HG03097 (cell line): ENCODE measurements at regions not wholly inside any gene's neighbourhood (a gene's known extent, or its start where the extent isn't known, plus 50 kb on each side); places are given as distances from the start of the nearest gene placed in this dataset.
"Not testable (repeated sequence)": the region's sequence is repeated elsewhere in the genome, so short reads cannot be mapped to it uniquely, and the experiment has no call there.

Experiments used
- ATAC-seq: cut with Tn5 transposase; IDR thresholded peaks from one replicate; pipeline ENCODE4 v1.9.1; 2021; ENCODE audit not compliant: unreplicated experiment, low FRiP score

DNA sequence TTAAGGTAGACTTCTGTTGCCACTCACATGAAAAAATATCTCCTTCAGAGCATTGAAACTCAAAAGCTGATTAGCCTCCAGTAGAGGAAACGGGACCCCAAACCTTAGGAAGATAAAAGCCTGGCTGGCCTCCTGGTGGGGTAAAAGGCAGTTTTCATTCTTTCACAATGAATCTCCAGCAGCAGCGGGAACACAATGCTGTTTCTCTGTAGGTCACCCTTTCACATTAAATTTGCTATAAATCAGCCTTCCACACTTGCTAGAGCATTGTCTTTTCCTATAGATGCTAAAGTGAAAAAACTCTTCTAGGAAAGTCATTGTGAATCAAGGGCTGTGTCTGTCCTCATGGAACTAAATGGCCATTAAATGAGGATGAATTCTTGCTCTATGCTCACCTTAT, 207.3 kb upstream of the MAGEB2 start:
- ATAC-seq = no peak

DNA sequence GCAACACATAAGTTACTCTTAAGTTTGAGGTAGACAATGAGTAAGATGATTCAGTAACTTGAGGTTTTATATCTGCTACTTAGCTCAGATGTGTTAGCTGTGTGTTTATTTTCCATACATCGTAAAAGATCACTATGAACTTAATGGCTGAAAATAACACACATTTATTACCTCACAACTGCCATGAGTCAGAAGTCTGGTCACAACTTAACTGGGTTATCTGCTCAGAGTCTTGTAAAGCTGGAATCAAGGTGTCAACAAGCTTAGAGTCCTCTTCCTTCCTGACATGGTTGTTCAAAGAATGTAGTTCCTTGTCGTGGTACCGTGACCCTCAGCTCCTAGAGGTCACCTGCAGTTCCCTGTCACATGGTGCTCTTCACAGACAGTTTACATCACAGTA, 204.9 kb upstream of the MAGEB2 start:
- ATAC-seq = no peak

DNA sequence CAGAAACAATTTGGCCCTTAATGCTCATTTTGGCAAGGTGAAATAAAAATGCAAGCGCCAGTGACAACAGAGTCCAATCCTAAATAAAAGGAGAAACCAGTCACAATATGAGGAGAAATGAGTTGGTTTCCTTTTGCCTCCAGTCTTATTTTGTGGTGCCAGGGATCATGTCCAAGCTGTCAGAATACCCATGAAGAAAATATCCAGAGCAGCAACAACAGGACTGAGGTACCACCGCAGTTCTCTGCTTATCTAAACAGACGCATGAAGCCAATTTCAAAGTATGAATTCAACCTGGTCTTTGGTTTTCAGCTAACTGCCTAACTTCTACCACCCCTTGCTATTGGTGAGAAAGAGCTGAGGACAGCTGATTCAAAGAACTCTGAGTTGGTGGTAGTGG, 199.9 kb upstream of the MAGEB2 start:
- no peak for ATAC-seq

DNA sequence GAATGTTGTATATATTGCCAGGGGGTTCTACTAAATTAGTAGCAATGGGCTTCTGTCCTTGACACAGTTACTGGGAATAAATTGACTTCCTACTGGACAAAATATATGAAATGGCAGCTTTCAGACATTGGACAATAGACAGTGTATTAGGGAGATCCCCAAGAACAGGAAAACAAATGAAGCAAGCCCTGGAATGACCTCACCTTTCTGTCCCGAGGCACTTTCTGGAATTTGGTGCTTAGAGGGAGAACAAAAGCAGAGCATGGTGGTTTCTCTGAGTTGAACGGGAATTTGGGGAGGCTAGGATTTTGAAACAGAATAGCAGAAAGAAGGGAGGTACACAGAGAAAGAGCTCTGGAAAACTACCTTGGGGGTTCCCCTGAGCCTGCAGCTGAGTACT, 187.7 kb upstream of the MAGEB2 start:
- ATAC-seq = no peak

DNA sequence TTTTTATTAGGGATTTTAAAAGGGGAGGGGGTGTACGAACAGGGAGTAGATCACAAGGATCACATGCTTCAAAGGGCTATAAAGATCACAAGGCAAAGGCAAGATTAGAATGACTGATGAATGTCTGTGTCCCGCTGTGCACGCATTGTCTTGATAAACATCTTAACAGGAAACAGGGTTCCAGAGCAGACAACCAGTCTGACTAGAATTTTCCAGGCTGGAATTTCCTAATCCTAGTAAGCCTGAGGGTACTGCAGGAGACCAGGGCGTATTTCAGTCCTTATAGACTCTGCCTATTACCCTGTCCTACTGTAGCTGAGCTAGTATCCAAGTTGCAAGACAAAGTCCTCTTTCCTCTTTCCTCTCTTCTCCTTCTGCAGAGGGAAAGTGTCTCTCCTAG, 179.0 kb upstream of the MAGEB2 start:
- ATAC-seq = not testable (repeated sequence)

DNA sequence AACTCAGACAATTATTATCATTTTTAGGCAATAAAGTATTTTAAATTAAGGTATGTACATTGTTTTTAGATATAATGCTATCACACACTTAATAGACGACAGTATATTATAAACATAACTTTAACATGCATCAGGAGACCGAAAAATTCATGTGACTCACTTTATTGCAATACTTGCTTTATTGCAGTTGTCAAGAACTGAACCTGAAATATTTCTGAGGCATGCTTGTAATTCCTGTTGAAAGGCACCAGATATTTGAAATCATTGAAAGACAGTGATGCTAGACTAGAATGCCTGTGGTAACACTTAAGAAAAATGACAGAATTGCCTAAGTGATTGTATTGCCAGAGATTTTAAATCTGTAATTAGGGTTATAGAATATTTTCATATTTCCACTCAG, 175.6 kb upstream of the MAGEB2 start:
- ATAC-seq = no peak

DNA sequence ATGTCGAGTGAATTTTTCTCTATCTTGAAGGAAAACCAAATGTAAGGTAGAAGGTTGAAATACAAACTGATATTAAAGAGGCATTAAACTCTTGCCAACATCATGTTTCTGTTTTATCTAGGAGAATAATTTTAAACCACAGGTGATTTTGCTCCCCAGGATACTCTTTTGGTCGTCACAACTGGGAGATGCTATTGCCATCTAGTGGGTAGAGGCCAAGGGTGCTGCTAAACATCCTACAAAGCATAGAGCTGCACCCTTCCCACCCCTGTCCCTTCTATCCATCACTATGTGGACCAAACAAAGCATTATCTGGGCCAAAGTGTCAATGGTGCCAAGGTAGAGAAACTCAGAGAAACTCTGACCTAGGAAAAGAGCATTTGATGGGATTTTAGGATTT, 154.6 kb upstream of the MAGEB2 start:
- no peak for ATAC-seq

DNA sequence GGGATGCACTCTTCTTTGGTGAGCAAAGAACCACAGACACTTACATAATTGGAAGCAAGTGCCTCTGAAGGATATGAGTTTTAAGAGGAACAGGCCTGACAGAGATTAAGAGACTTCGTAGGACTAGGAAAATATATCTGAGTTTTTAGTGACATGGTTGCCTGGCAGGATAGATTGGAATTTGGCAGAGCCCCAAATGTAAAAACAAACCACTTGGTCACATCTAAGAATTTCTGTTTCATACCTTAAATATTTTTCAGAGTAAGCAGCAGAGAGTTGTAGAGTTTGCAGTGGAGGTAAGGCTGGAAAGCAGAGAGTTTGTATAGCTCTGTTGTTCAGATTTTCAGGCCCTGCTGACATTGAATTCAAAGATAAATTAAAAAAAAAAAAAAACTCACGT, 150.1 kb upstream of the MAGEB2 start:
- no peak for ATAC-seq

DNA sequence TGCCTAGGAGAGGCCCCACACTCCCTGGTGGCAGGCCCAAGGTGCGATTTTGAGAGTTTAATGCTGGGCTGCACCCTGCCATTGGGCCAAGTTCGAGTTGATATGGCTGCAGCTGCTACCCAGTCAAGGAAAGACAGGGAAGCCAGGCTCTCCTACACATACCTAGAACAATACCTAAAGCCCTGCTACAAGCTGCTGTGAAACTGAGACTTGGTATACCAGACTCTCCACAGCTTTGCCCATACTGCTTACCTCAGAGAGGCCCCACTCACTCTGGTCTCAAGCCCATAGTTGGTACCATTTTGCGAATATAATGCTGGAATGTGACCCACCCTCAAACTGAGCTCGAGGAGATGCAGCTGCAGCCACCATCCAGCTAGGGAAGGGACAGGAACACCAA, 147.7 kb upstream of the MAGEB2 start:
- no peak for ATAC-seq

DNA sequence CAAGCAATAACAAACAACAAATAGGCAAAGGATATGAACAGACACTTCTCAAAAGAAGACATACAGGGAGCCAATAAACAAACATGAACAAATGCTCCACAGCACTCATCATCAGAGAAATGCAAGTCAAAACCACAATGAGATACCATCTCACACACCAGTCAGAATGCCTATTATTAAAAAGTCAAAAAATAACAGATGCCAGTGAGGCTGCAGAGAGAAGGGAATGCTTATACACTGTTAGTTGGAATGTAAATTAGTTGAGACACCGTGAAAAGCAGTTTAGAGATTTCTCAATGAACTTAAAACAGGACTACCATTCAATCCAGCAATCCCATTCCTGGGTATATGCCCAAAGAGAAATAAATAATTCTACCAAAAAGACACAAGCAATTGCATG, 129.8 kb upstream of the MAGEB2 start:
- ATAC-seq = no peak

DNA sequence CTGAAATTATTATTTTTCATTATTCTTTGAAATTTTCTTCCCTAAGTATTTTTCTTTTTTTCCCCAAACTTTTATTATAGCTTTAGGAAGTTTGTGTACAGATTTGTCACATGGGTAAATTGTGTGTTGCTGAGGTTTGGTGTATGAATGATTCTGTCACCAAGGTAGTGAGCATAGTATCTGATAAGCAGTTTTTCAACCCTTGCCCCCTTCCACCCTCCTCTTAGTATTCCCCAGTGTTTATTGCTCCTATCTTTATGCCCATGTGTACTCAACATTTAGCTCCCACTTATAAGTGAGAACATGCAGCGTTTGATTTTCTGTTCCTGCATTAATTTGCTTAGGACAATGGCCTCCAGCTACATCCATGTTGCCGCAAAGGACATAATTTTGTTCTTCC, 103.9 kb upstream of the MAGEB2 start:
- ATAC-seq = no peak

DNA sequence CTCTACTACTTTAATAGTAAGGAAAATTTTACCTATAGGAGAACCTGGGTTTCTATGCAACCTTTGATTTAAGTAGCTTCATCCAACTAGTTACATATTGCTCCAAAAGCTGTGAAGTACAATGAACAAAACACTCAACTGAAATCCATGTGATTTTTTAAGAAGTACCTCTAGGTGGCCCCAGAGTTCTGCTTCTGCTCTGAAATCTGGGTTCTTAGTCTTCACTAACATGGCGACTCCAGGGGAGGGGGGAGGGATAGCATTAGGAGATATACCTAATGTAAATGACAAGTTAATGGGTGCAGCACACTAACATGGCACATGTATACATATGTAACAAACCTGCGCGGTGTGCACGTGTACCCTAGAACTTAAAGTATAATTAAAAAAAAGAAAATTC, 73.4 kb upstream of the MAGEB2 start:
- ATAC-seq = peak; percentile 69

DNA sequence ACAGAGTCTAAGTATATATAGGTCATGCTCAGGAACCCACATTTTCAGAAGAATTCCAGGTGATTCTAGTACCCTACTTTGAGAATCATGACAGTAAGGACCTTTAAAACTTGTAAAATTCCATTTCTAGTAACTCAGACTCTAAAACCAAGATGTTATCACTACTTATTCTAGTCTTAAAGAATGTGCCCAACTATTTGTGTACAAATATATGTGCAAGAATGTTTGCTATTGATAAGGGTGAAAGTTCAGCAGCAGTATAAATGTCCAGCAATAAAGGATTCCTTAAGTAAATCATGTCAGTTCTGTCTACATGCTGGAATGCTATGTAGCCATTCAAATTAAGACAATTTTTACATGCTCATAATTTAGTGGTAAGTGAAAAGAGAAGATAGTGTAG, 71.1 kb upstream of the MAGEB2 start:
- ATAC-seq = no peak

DNA sequence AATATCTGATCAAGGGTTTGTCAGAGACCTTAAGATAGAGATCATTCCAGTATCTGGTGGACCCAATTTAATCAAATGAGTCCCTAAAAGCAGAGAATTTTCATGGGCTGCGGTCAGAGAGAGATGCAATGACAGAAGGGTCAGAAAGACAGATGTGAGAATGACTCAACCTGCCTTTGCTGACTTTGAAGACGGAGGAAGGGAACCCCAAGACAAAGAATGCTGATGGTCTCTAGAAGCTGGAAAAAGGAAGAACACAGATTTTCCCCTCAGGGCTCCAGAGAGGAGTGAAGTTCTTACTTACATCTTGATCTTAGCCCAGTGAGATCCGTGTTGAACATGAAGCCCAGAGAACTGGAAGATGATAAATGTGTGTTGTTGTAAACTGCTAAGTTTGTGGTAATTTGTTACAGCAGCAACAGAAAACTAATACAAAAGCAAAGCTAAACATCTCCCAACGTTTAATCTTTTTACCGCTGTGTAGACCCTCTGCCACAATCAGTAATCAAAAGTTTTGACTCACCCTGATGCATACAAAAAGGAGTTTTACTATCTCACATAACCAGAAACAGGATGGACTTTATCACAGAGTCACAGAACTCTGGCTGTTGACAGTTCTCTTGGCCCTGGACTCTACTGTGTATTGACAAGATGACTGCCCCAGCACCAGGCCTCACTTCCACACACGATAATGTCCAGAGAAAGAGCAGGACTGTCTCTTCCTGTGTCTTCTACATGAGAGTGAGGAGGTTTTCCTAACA, 70.2 kb upstream of the MAGEB2 start:
- no peak for ATAC-seq

DNA sequence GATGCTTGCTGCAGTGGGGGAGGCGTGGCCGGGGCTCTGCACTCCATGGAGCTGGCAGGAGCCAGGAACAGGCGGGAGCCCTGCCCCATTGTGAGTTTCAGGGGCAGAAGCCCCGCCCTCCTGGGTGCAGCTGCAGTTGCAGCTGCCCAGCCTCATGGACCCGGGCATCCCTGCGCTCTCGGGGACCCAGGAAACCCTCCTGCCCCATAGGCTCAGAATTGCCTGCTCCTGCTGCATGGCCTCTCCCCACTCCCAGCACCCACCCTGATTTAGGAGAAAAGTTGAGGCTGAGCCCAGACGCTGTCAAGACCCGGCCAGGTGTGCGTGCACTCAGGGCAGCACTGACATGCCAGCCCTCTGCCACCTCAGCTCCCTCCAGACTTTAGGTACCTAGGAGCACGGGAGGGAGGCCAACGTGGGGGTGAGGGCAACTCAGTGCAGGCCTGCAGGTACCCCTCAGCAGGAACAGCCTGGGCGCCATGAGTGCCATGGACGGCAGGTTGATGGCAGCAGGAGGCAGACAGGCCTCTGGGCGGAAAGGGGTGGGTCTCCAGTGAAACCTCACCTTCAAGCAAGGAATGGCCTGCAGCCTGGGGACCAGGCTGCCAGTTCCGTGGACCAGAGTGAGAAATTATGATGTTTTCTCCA, 67.2 kb upstream of the MAGEB2 start:
- no peak for ATAC-seq

DNA sequence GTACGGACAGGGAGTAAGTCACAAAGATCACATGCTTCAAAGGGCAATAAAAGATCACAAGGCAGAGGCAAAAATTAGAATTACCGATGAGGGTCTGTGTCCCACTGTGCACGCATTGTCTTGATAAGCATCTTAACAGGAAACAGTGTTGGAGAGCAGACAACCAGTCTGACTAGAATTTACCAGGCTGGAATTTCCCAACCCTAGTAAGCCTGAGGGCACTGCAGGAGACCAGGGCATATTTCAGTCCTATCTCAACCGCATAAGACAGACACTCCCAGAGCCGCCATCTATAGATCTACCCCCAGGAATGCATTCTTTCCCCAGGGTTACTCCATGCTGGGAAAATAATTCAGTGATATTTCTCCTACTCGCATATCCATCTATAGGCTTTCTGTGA, 66.2 kb upstream of the MAGEB2 start:
- ATAC-seq = not testable (repeated sequence)

DNA sequence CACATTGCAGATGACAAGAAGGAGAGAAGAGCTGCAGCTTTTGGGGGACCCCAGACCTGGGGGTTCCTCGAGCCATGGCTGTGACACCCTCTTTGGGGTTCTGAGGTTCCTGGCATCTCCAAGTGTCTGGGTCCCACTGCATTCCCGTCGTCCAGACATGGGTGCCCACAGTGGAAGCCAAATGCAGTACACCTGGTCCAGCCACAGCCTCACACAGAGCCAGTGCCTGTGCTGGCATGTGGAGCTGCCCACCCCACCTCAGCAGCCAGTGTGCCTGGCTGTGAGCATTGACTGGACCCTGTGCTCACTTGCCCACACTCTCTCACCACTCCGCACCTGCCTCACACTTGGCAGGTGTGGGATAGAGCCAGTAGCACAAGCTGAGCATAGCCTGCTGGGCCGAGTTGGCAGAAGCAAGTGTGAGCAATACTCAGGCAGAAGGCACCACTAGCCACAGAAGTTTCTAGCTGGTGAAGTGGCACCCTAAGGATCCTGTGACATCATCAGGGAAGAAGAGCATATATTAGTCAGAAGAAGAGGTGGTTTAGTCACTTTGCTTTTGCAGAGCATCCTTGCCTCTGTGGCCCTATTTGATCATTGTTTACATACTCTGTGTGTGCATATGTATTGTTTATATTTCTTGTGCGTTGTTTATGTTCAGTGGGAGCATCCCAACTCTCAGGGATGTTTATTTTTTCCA, 65.0 kb upstream of the MAGEB2 start:
- no peak for ATAC-seq

DNA sequence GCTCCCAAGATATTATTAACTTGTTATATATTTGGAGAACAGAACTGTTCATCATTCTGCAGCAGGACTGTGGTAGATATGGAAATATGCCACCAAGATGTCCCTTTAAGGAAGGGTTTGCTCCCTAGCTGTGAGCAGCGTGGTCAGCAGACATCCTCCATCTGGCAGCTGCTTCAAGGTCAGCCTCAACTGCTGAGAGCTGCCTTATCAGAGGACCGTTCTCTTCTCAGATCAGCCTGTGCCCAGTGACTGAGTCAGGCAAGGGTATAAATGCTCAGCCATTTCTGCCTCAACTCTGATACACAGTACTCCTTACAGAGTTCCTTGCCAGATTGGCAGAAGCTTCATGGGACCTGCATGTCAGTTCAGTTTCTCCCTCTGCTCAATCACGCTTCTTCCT, 63.4 kb upstream of the MAGEB2 start:
- no peak for ATAC-seq

DNA sequence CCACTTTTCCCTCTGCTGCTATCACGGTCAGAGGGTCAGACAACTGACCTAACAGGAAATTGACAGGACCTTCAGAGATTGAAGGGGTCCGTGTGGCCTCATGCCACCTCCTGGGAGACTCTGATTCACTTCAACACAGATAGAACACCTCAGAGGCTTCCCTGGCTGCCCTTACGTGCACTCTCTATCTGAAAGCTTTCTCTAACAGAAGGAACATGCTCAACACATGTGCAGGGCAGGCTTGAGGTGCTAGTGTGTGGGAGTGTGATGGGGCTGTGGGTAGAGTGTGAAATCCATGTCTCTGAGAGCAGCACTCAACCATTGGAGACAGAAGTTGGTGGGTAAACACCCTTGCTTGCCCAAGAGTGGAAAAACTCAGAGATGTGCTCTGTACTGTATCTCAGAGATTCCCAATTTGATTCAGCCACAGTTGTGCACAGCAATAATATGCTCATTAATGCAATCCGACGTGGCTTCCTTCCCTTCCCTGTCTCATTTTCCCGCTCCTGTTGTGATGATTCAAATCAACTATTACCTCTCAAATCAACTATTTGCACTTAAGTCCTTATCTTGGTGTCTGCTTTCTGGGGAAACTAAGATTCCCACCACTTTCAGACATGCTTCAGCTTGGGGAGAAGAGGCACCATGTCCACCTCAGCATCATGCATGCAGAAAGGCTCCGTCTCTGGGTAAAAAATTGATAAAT, 62.0 kb upstream of the MAGEB2 start:
- no peak for ATAC-seq

DNA sequence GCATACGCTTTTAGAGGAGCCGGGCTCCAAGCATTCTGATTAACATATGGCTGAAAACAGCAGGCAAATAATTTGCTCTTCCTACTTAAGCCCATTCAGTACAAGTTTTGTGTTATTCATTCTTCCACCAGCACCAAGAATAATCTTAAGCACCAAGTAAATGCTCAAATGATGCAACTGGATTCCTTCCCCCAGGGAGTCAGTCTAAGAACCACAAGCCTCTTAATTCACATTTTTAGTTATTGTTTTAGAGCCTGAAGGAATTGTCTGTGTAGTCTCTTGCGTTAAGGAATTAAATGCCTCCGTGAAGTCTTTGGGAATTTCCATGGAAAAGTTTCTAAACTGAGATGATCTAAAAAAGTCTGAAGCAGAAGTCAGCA, 61.5 kb upstream of the MAGEB2 start:
- ATAC-seq = no peak

DNA sequence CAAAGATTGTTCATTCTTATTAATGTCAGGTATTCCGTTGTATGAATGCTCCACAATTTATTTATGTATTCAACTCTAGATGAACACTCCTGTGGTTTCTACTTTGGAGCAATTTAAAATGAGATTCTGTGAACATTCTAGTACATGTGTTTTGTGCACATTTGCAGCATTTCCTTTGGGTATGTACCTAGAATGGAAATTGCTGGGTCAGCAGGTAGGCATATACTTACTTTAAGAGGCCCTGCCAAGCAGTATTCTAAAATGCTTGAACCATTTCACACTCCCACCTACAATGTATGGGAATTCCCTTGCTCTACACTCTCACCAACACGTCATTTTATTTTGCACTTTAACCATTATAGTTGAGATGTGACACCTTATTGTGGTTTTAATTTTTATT, 59.4 kb upstream of the MAGEB2 start:
- ATAC-seq = no peak
